HCT116 (cell line): ENCODE measurements at regions not wholly inside any gene's neighbourhood (a gene's known extent, or its start where the extent isn't known, plus 50 kb on each side); places are given as distances from the start of the nearest gene placed in this dataset.

ENCODE experiments used
- CEBPB ChIP-seq: IDR thresholded peaks from 2 replicates; pipeline ENCODE4 v1.6.1; 2012; ENCODE audit warnings: low read depth
- EGR1 ChIP-seq: IDR thresholded peaks from 2 replicates; pipeline ENCODE4 v1.6.1; 2012; ENCODE audit warnings: low read depth
- RAD21 ChIP-seq: IDR thresholded peaks from 2 replicates; pipeline ENCODE4 v1.6.1; 2012; ENCODE audit warnings: low read depth, mild to moderate bottlenecking
- SRF ChIP-seq: IDR thresholded peaks from 2 replicates; pipeline ENCODE4 v1.6.1; 2012; ENCODE audit warnings: low read depth

- TF ChIP-seq CEBPB (no peak), EGR1 (no peak), RAD21 (no peak), SRF (no peak)
These were observed 1137.6 kb upstream of the LRRTM3 start for GRCh38 chr10:65788271-65788670.
